H9 (cell line): ENCODE measurements at regions not wholly inside any gene's neighbourhood (a gene's known extent, or its start where the extent isn't known, plus 50 kb on each side); places are given as distances from the start of the nearest gene placed in this dataset.

Experiments used
- DNase-seq: peaks from one replicate; pipeline ENCODE4 v3.0.0-alpha.2; 2017
- H2AFZ ChIP-seq: one replicate; pipeline ENCODE4 v1.6.1; 2013; ENCODE audit warnings: mild to moderate bottlenecking, low read length, control low read depth, moderate library complexity
- H2AK5ac ChIP-seq: 2 replicates; pipeline ENCODE4 v1.6.1; 2013; ENCODE audit warnings: low read length, control low read depth, mixed read lengths; ENCODE audit not compliant: insufficient read length
- H2BK120ac ChIP-seq: one replicate; pipeline ENCODE4 v1.6.1; 2013; ENCODE audit warnings: low read depth, mild to moderate bottlenecking, low read length, control low read depth, inconsistent platforms; ENCODE audit not compliant: poor library complexity, severe bottlenecking
- H2BK12ac ChIP-seq: 2 replicates; pipeline ENCODE4 v1.6.1; 2013; ENCODE audit warnings: low read length, control low read depth, mixed read lengths, low read depth; ENCODE audit not compliant: insufficient read length
- H2BK15ac ChIP-seq: 2 replicates; pipeline ENCODE4 v1.6.1; 2013; ENCODE audit warnings: low read depth, low read length, control low read depth
- H2BK20ac ChIP-seq: one replicate; pipeline ENCODE4 v1.6.1; 2013; ENCODE audit warnings: low read depth, mild to moderate bottlenecking, low read length, control low read depth, inconsistent platforms; ENCODE audit not compliant: poor library complexity, severe bottlenecking
- H2BK5ac ChIP-seq: 2 replicates; pipeline ENCODE4 v1.6.1; 2013; ENCODE audit warnings: low read length, control low read depth, mixed read lengths; ENCODE audit not compliant: insufficient read length
- H3K14ac ChIP-seq: 2 replicates; pipeline ENCODE4 v1.6.1; 2013; ENCODE audit warnings: low read length, control low read depth; ENCODE audit not compliant: insufficient read depth
- H3K18ac ChIP-seq: 2 replicates; pipeline ENCODE4 v1.6.1; 2013; ENCODE audit warnings: low read depth, mild to moderate bottlenecking, mixed read lengths, low read length, control low read depth; ENCODE audit not compliant: insufficient read length
- H3K23ac ChIP-seq: 2 replicates; pipeline ENCODE4 v1.6.1; 2013; ENCODE audit warnings: low read length, control low read depth, mixed read lengths, low read depth; ENCODE audit not compliant: insufficient read length
- H3K23me2 ChIP-seq: 2 replicates; pipeline ENCODE4 v1.6.1; 2013; ENCODE audit warnings: low read depth, mild to moderate bottlenecking, mixed read lengths, low read length, control low read depth; ENCODE audit not compliant: insufficient read length, poor library complexity, severe bottlenecking
- H3K27ac ChIP-seq: 2 replicates; pipeline ENCODE4 v1.5.1; 2013; ENCODE audit warnings: low read length, control low read depth, mixed read lengths, low read depth; ENCODE audit not compliant: insufficient read length
- H3K27me3 ChIP-seq: 2 replicates; pipeline ENCODE4 v1.6.1; 2013; ENCODE audit warnings: low read length, control low read depth, inconsistent platforms; ENCODE audit not compliant: insufficient read depth
- H3K4ac ChIP-seq: 2 replicates; pipeline ENCODE4 v1.6.1; 2013; ENCODE audit warnings: low read depth, mild to moderate bottlenecking, control low read depth, inconsistent platforms, low read length, moderate library complexity
- H3K4me1 ChIP-seq: 2 replicates; pipeline ENCODE4 v1.6.1; 2013; ENCODE audit warnings: low read length, control low read depth, inconsistent platforms; ENCODE audit not compliant: insufficient read depth
- H3K4me2 ChIP-seq: 2 replicates; pipeline ENCODE4 v1.6.1; 2013; ENCODE audit warnings: low read length, control low read depth, mixed read lengths; ENCODE audit not compliant: insufficient read length, insufficient read depth
- H3K56ac ChIP-seq: 2 replicates; pipeline ENCODE4 v1.6.1; 2013; ENCODE audit warnings: low read depth, mild to moderate bottlenecking, mixed read lengths, low read length, control low read depth; ENCODE audit not compliant: insufficient read length
- H3K79me1 ChIP-seq: 2 replicates; pipeline ENCODE4 v1.6.1; 2013; ENCODE audit warnings: low read depth, mild to moderate bottlenecking, moderate library complexity, low read length, control low read depth, inconsistent platforms; ENCODE audit not compliant: insufficient read depth, poor library complexity, severe bottlenecking
- H3K79me2 ChIP-seq: 2 replicates; pipeline ENCODE4 v1.6.1; 2013; ENCODE audit warnings: low read length, control low read depth, inconsistent platforms; ENCODE audit not compliant: insufficient read depth
- H3K9ac ChIP-seq: 2 replicates; pipeline ENCODE4 v1.6.1; 2013; ENCODE audit warnings: low read length, control low read depth, mixed read lengths; ENCODE audit not compliant: insufficient read length; ENCODE audit errors: extremely low read depth
- H3K9me3 ChIP-seq: one replicate; pipeline ENCODE4 v1.6.1; 2013; ENCODE audit warnings: low read depth, low read length, inconsistent platforms; ENCODE audit not compliant: control insufficient read depth
- H3T11ph ChIP-seq: one replicate; pipeline ENCODE4 v1.6.1; 2013; ENCODE audit warnings: mild to moderate bottlenecking, low read length, control low read depth, inconsistent platforms
- H4K20me1 ChIP-seq: one replicate; pipeline ENCODE4 v1.6.1; 2013; ENCODE audit not compliant: control insufficient read depth, insufficient read length, insufficient read depth
- H4K5ac ChIP-seq: 2 replicates; pipeline ENCODE4 v1.6.1; 2013; ENCODE audit warnings: low read depth, mild to moderate bottlenecking, mixed read lengths, low read length, control low read depth; ENCODE audit not compliant: insufficient read length
- H4K8ac ChIP-seq: replicated peaks from 2 replicates; pipeline ENCODE4 v1.6.1; 2013; ENCODE audit warnings: low read length, control low read depth, mixed read lengths, low read depth; ENCODE audit not compliant: insufficient read length
- H4K91ac ChIP-seq: 2 replicates; pipeline ENCODE4 v1.6.1; 2013; ENCODE audit warnings: low read depth, mild to moderate bottlenecking, moderate library complexity, mixed read lengths, low read length, control low read depth; ENCODE audit not compliant: insufficient read length
- H3K27ac Mint-ChIP-seq, 3 experiments: 2 replicates in 2 of 3; 3 replicates in 1 of 3; pipeline ENCODE4 v1.8.0; 2020 to 2021; ENCODE audit warnings: mixed read lengths in 3 of 3, mild to moderate bottlenecking in 1 of 3, moderate library complexity in 1 of 3
- H3K27me3 Mint-ChIP-seq: 2 replicates; pipeline ENCODE4 v1.8.0; 2021; ENCODE audit warnings: low read depth, mild to moderate bottlenecking, moderate library complexity, mixed read lengths
- H3K36me3 Mint-ChIP-seq, 3 experiments: 2 replicates in 2 of 3; 3 replicates in 1 of 3; pipeline ENCODE4 v1.8.0; 2020 to 2021; ENCODE audit warnings: low read depth in 3 of 3, mixed read lengths in 3 of 3; ENCODE audit not compliant: insufficient read depth in 1 of 3
- H3K4me1 Mint-ChIP-seq, 2 experiments: 2 replicates each; pipeline ENCODE4 v1.8.0; 2020; ENCODE audit warnings: mixed read lengths in 2 of 2
- H3K4me3 Mint-ChIP-seq, 2 experiments: 2 replicates in 1 of 2; 3 replicates in 1 of 2; pipeline ENCODE4 v1.8.0; 2020 to 2021; ENCODE audit warnings: mild to moderate bottlenecking in 2 of 2, mixed read lengths in 2 of 2, moderate library complexity in 1 of 2
- H3K9me3 Mint-ChIP-seq, 2 experiments: 2 replicates in 1 of 2; 3 replicates in 1 of 2; pipeline ENCODE4 v1.8.0; 2020; ENCODE audit warnings: mild to moderate bottlenecking in 2 of 2, mixed read lengths in 2 of 2, moderate library complexity in 1 of 2
- CTCF ChIP-seq: fragments of 200-600 bp; sonication (generic); conservative IDR thresholded peaks from 3 replicates; pipeline ENCODE4 v1.8.0; 2021; ENCODE audit warnings: antibody characterized with exemption, mild to moderate bottlenecking
- WGBS: extraction: QIAGEN DNeasy Blood & Tissue Kit; methylation state at CpG from one replicate; pipeline ENCODE4 v1.1.7; 2013; ENCODE audit warnings: missing lambda C conversion rate, low lambda C conversion rate, mixed read lengths; ENCODE audit not compliant: insufficient read length; ENCODE audit errors: extremely low coverage; 5-methylcytosine and 5-hydroxymethylcytosine counted together

GRCh38 chr22:49440931-49441330 is 386.7 kb downstream of the BRD1 start:
- Histone ChIP-seq H3K14ac (no peak overlapping the region), H2BK120ac (no peak overlapping the region), H3K23me2 (no peaks in the 10 kb centered on the region), H2BK15ac (peak overlapping the region; percentile 59; the same call in 1 of the 2 replicates), H3K23ac (no peak overlapping the region), H3K4me1 (no peaks in the 10 kb centered on the region), H4K91ac (no peak overlapping the region), H4K5ac (no peak overlapping the region), H3K4me2 (no peak overlapping the region), H3K27me3 (no peaks in the 10 kb centered on the region), H3K79me1 (no peaks in the 10 kb centered on the region), H3K18ac (no peak overlapping the region), H3T11ph (no peak overlapping the region), H3K79me2 (no peaks in the 10 kb centered on the region), H2BK12ac (no peak overlapping the region), H3K9me3 (no peaks in the 10 kb centered on the region), H2AK5ac (no peak overlapping the region), H4K8ac (no peak overlapping the region), H4K20me1 (no peaks in the 10 kb centered on the region), H3K56ac (no peak overlapping the region), H3K27ac (no peak overlapping the region), H2AFZ (no peak overlapping the region), H2BK5ac (no peak overlapping the region), H3K9ac (no peak overlapping the region), H3K4ac (no peak overlapping the region), H2BK20ac (no peak overlapping the region)
- no CpG with 5 or more reads among the region's 23 CpGs for WGBS
- Mint-ChIP-seq H3K36me3 (no peaks in the 10 kb centered on the region), H3K4me1 (peaks cover 3 to 7% of the 10 kb centered on the region in 2 experiments), H3K4me3 (no peak overlapping the region), H3K9me3 (no peaks in the 10 kb centered on the region), H3K27me3 (peaks cover 17% of the 10 kb centered on the region), H3K27ac (no peak overlapping the region)
- no peak for DNase-seq
- TF ChIP-seq CTCF = no peak
